GM12878 (cell line): ENCODE measurements at regions not wholly inside any gene's neighbourhood (a gene's known extent, or its start where the extent isn't known, plus 50 kb on each side); places are given as distances from the start of the nearest gene placed in this dataset.

Experiments
- ATAC-seq: fragments of 200-7000 bp; cut with Tn5 transposase; 3 replicates; pipeline ENCODE4 v1.9.1; 2020; ENCODE audit warnings: mild to moderate bottlenecking, moderate library complexity
- BruUV-seq: library from RNA; stranded (reverse); fragments of 400-500 nt; replicated peaks from 2 replicates; lab custom pipeline; 2021; lab: Mats Ljungman, UMichigan
- CTCF ChIA-PET: fragments of 300-600 bp; sonication (Branson Sonifier 250); formaldehyde crosslinking; extraction: SDS; loops from one replicate; lab custom pipeline; 2021; ENCODE audit warnings: inconsistent platforms; lab: Yijun Ruan, JAX
- POLR2A ChIA-PET: fragments of 350-600 bp; formaldehyde crosslinking; extraction: SDS; loops from one replicate; lab custom pipeline; 2021; ENCODE audit warnings: inconsistent platforms; lab: Charles Lee
- RAD21 ChIA-PET: fragments of 300-600 bp; sonication (Branson Sonifier 250); formaldehyde crosslinking; loops from one replicate; lab custom pipeline; 2023; ENCODE audit warnings: antibody characterized with exemption; ENCODE audit not compliant: unreplicated experiment; lab: Charles Lee
- SMC1A ChIA-PET: fragments of 300-600 bp; sonication (Branson Sonifier 250); formaldehyde crosslinking; loops from one replicate; lab custom pipeline; 2023; ENCODE audit not compliant: unreplicated experiment, uncharacterized antibody; lab: Charles Lee
- DNase-seq: peaks from one replicate; pipeline ENCODE4 v3.0.0-alpha.2; 2011; ENCODE audit warnings: low read depth, low spot score
- FAIRE-seq: peaks from 3 replicates; lab custom pipeline; 2011; peaks lifted over from hg19 to GRCh38; lab: Jason Lieb, UNC
- H2AFZ ChIP-seq: 2 replicates; pipeline ENCODE4 v1.6.0; 2011; ENCODE audit warnings: low read depth, low read length, control low read depth; ENCODE audit not compliant: control insufficient read depth
- H3K27ac ChIP-seq: 2 replicates; pipeline ENCODE4 v1.5.1; 2011; ENCODE audit warnings: control low read depth; ENCODE audit not compliant: control insufficient read depth, insufficient read depth
- H3K27me3 ChIP-seq, 2 experiments: replicated peaks in 1 of 2; 2 replicates each; pipeline versions ENCODE4 v1.6.0 to v1.6.1; 2011; ENCODE audit warnings: low read length in 1 of 2; ENCODE audit not compliant: control insufficient read depth in 2 of 2, insufficient read depth in 2 of 2
- H3K36me3 ChIP-seq, 2 experiments: 2 replicates each; pipeline ENCODE4 v1.5.1; 2011; ENCODE audit warnings: low read length in 1 of 2; ENCODE audit not compliant: control insufficient read depth in 2 of 2, insufficient read depth in 2 of 2
- H3K4me1 ChIP-seq: 2 replicates; pipeline ENCODE4 v1.6.1; 2011; ENCODE audit warnings: mild to moderate bottlenecking, low read length, moderate library complexity, mixed read lengths; ENCODE audit not compliant: control insufficient read depth, insufficient read depth
- H3K4me2 ChIP-seq: 2 replicates; pipeline ENCODE4 v1.6.0; 2011; ENCODE audit warnings: control low read depth; ENCODE audit not compliant: control insufficient read depth, insufficient read depth
- H3K4me3 ChIP-seq: fragments of 200-600 bp; sonication (generic); 2 replicates; pipeline ENCODE4 v1.5.1; 2016
- H3K79me2 ChIP-seq: 2 replicates; pipeline ENCODE4 v1.6.0; 2011; ENCODE audit warnings: low read length; ENCODE audit not compliant: control insufficient read depth, insufficient read depth
- H3K9ac ChIP-seq: 2 replicates; pipeline ENCODE4 v1.8.0; 2011; ENCODE audit warnings: low read length, control low read depth, mixed read lengths; ENCODE audit not compliant: control insufficient read depth, insufficient read depth
- H3K9me3 ChIP-seq: replicated peaks from 3 replicates; pipeline ENCODE4 v1.5.1; 2011; ENCODE audit warnings: mild to moderate bottlenecking, low read length; ENCODE audit not compliant: control insufficient read depth, insufficient read depth
- H4K20me1 ChIP-seq: 2 replicates; pipeline ENCODE4 v1.6.0; 2011; ENCODE audit not compliant: control insufficient read depth, insufficient read depth
- ATF7 ChIP-seq: fragments of 450-650 bp; IDR thresholded peaks from 2 replicates; pipeline ENCODE4 v1.6.1; 2016; ENCODE audit warnings: low read depth, mild to moderate bottlenecking
- BACH1 ChIP-seq: fragments of 450-650 bp; IDR thresholded peaks from 2 replicates; pipeline ENCODE4 v1.6.1; 2017; ENCODE audit warnings: mild to moderate bottlenecking, borderline replicate concordance
- CHD1 ChIP-seq: IDR thresholded peaks from 2 replicates; pipeline ENCODE4 v1.6.1; 2012; ENCODE audit warnings: low read depth, low read length, improper control_type of control experiment
- DPF2 ChIP-seq: fragments of 450-650 bp; IDR thresholded peaks from 2 replicates; pipeline ENCODE4 v1.6.1; 2017; ENCODE audit warnings: mild to moderate bottlenecking
- E2F4 ChIP-seq: IDR thresholded peaks from 2 replicates; pipeline ENCODE4 v1.6.1; 2012; ENCODE audit warnings: low read depth, low read length, improper control_type of control experiment
- EGR1 ChIP-seq, 2 experiments: IDR thresholded peaks; 1 replicate in 1 of 2; 2 replicates in 1 of 2; pipeline ENCODE4 v1.6.1; 2011 to 2012; ENCODE audit warnings: low read depth in 2 of 2, low read length in 2 of 2, borderline replicate concordance in 1 of 2, mild to moderate bottlenecking in 1 of 2, moderate library complexity in 1 of 2
- ESRRA ChIP-seq: IDR thresholded peaks from 2 replicates; pipeline ENCODE4 v1.6.1; 2012; ENCODE audit warnings: mild to moderate bottlenecking, low read length, improper control_type of control experiment
- FOXM1 ChIP-seq: IDR thresholded peaks from 2 replicates; pipeline ENCODE4 v1.6.1; 2012; ENCODE audit warnings: low read depth, mild to moderate bottlenecking, inconsistent platforms, low read length, moderate library complexity
- HCFC1 ChIP-seq: fragments of 150-350 bp; IDR thresholded peaks from 2 replicates; pipeline ENCODE4 v1.6.1; 2014; ENCODE audit warnings: low read length
- MXI1 ChIP-seq: fragments of 150-350 bp; IDR thresholded peaks from 2 replicates; pipeline ENCODE4 v1.6.1; 2011; ENCODE audit warnings: low read depth, mild to moderate bottlenecking, inconsistent platforms, low read length, improper control_type of control experiment
- NFIC ChIP-seq: IDR thresholded peaks from 2 replicates; pipeline ENCODE4 v1.6.1; 2012; ENCODE audit warnings: low read depth, mild to moderate bottlenecking, inconsistent platforms, low read length, moderate library complexity
- POU2F2 ChIP-seq: IDR thresholded peaks from 3 replicates; pipeline ENCODE4 v1.6.1; 2011; ENCODE audit warnings: low read depth, mild to moderate bottlenecking, low read length, borderline replicate concordance
- RB1 ChIP-seq: fragments of 450-650 bp; formaldehyde crosslinking; IDR thresholded peaks from 2 replicates; pipeline ENCODE4 v1.6.1; 2017; ENCODE audit warnings: mild to moderate bottlenecking, borderline replicate concordance
- RCOR1 ChIP-seq: conservative IDR thresholded peaks from 2 replicates; pipeline ENCODE4 v1.6.1; 2012; ENCODE audit warnings: low read depth, low read length, improper control_type of control experiment
- RELB ChIP-seq: fragments of 450-650 bp; IDR thresholded peaks from 2 replicates; pipeline ENCODE4 v1.6.1; 2017; ENCODE audit warnings: low read depth, mild to moderate bottlenecking, moderate library complexity
- RFX5 ChIP-seq: IDR thresholded peaks from 2 replicates; pipeline ENCODE4 v1.6.1; 2011; ENCODE audit warnings: low read depth, low read length, improper control_type of control experiment
- TARDBP ChIP-seq: IDR thresholded peaks from 2 replicates; pipeline ENCODE4 v1.6.1; 2016; ENCODE audit warnings: borderline replicate concordance
- TCF7 ChIP-seq: IDR thresholded peaks from 2 replicates; pipeline ENCODE4 v1.6.1; 2014; ENCODE audit warnings: antibody characterized with exemption, borderline replicate concordance
- ZNF217 ChIP-seq: fragments of 450-650 bp; IDR thresholded peaks from 2 replicates; pipeline ENCODE4 v1.6.1; 2017; ENCODE audit warnings: antibody characterized with exemption, mild to moderate bottlenecking
- WGBS: methylation state at CpG from one replicate; pipeline ENCODE4 v1.1.6; 2016; ENCODE audit warnings: low lambda C conversion rate; ENCODE audit not compliant: insufficient replicate concordance, insufficient coverage; ENCODE audit errors: missing lambda C conversion rate; 5-methylcytosine and 5-hydroxymethylcytosine counted together
- in situ Hi-C: fragments of 300-500 bp; cut with MboI; formaldehyde crosslinking; loops from 9 replicates; pipeline ENCODE4 v1.14.3; 2018; ENCODE audit warnings: mixed read lengths
- intact Hi-C: fragments of 100-400 bp; cut with micrococcal nuclease; formaldehyde crosslinking; loops from one replicate; pipeline ENCODE4 v1.14.2; 2022; ENCODE audit not compliant: unreplicated experiment

- H3K4me3 ChIP-seq: no peak overlapping the region
- no peak for DNase-seq
- intact Hi-C loops (no loop called here), in situ Hi-C loops (no loop called here)
- no peak overlapping the region for H3K27ac ChIP-seq
- no TSS peak for BruUV-seq
- no peaks in the 10 kb centered on the region for H3K9me3 ChIP-seq
- H3K4me1 ChIP-seq: no peaks in the 10 kb centered on the region
- RAD21 ChIA-PET: no interaction called here
- H4K20me1 ChIP-seq: no peaks in the 10 kb centered on the region
- H2AFZ ChIP-seq: no peak overlapping the region
- FAIRE-seq: no peak
- H3K4me2 ChIP-seq: no peak overlapping the region
- no peak for ATAC-seq
- TF ChIP-seq RCOR1 (no peak), DPF2 (no peak), E2F4 (no peak), MXI1 (no peak), TARDBP (no peak)
- SMC1A ChIA-PET: no interaction called here
- POLR2A ChIA-PET: no interaction called here
- CTCF ChIA-PET: no interaction called here
- 0% methylated on average over 1 of the region's 1 CpG for WGBS
- no peaks in the 10 kb centered on the region for H3K36me3 ChIP-seq
- no peak overlapping the region for H3K9ac ChIP-seq
- no peaks in the 10 kb centered on the region for H3K27me3 ChIP-seq
- H3K79me2 ChIP-seq: no peaks in the 10 kb centered on the region
Measured at GRCh38 chr4:186855111-186855510, 131.5 kb upstream of the FAT1 start.

- H3K27me3 ChIP-seq: no peaks in the 10 kb centered on the region
- no peaks in the 10 kb centered on the region for H3K79me2 ChIP-seq
- CTCF ChIA-PET: no interaction called here
- no peak overlapping the region for H2AFZ ChIP-seq
- no peak overlapping the region for H3K4me2 ChIP-seq
- no TSS peak for BruUV-seq
- no peak for FAIRE-seq
- no peaks in the 10 kb centered on the region for H3K4me1 ChIP-seq
- H3K9ac ChIP-seq: no peak overlapping the region
- ATAC-seq: no peak
- no peaks in the 10 kb centered on the region for H4K20me1 ChIP-seq
- no peak for DNase-seq
- POLR2A ChIA-PET: no interaction called here
- H3K27ac ChIP-seq: no peak overlapping the region
- intact Hi-C loops (no loop called here), in situ Hi-C loops (no loop called here)
- no peak overlapping the region for H3K4me3 ChIP-seq
- RAD21 ChIA-PET: no interaction called here
- H3K36me3 ChIP-seq: no peaks in the 10 kb centered on the region
- SMC1A ChIA-PET: no interaction called here
- no peaks in the 10 kb centered on the region for H3K9me3 ChIP-seq
- TF ChIP-seq RB1: no peak
- TF ChIP-seq RFX5: no peak
- TF ChIP-seq ATF7: no peak
- TF ChIP-seq RELB: no peak
- TF ChIP-seq ESRRA: no peak
- no peak for TF ChIP-seq MXI1
- no peak for TF ChIP-seq HCFC1
- no peak for TF ChIP-seq NFIC
- no peak for TF ChIP-seq CHD1
- TF ChIP-seq ZNF217: no peak
- TF ChIP-seq TCF7: no peak
- TF ChIP-seq BACH1: no peak
- TF ChIP-seq FOXM1: no peak
- TF ChIP-seq EGR1 (IDR thresholded peaks at IDR 0.05; ENCODE audit: borderline replicate concordance in 1 of 2, low read depth in 2 of 2, low read length in 2 of 2): no peak
- no peak for TF ChIP-seq POU2F2
Measured at GRCh38 chr4:186857793-186858192, 134.1 kb upstream of the FAT1 start.
